Transverse colon (tissue), 4 donors: ENCODE measurements at regions not wholly inside any gene's neighbourhood (a gene's known extent, or its start where the extent isn't known, plus 50 kb on each side); places are given as distances from the start of the nearest gene placed in this dataset.

Experiments used
- POLR2A ChIP-seq: fragments of 450-650 bp; IDR thresholded peaks from one replicate; pipeline ENCODE4 v1.6.1; 2016; ENCODE audit warnings: antibody characterized with exemption, mild to moderate bottlenecking, moderate library complexity
- POLR2AphosphoS5 ChIP-seq, 3 donors: sonication (generic); formaldehyde crosslinking; IDR thresholded peaks; one replicate each; pipeline ENCODE4 v1.6.1; 2016; ENCODE audit warnings: antibody characterized with exemption in 3 of 3
- TF ChIP-seq, protein P1 (sequence below), 5 experiments: fragments of 200-600 bp in 3 of 5; fragments of 450-650 bp in 2 of 5; sonication (generic) in 3 of 5; IDR thresholded peaks; 1 replicate in 2 of 5; 2 replicates in 3 of 5; pipeline ENCODE4 v1.5.1; 2016 to 2017; ENCODE audit warnings: antibody characterized with exemption in 5 of 5, inconsistent platforms in 3 of 5, mild to moderate bottlenecking in 2 of 5, moderate library complexity in 1 of 5

DNA sequence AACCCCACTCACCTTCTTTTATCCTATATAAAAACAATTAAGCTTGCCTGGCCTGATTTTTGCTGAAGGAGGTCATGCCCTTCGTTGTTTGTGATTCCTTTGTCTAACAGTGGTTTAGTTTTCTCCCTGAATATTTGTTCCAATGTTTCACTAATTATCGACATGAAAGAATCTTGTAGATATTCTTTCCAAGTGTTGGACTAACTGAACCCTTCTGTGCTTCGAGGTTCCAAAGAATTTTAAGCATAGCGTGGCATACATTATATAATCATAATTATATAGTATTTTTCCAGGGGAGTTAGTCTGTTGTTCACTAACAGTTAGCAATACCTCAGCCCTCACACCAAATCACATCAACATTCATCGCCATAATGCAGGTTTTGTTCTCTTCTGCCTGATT, 418.9 kb upstream of the ADGRL2 start:
- TF ChIP-seq, protein P1, sequence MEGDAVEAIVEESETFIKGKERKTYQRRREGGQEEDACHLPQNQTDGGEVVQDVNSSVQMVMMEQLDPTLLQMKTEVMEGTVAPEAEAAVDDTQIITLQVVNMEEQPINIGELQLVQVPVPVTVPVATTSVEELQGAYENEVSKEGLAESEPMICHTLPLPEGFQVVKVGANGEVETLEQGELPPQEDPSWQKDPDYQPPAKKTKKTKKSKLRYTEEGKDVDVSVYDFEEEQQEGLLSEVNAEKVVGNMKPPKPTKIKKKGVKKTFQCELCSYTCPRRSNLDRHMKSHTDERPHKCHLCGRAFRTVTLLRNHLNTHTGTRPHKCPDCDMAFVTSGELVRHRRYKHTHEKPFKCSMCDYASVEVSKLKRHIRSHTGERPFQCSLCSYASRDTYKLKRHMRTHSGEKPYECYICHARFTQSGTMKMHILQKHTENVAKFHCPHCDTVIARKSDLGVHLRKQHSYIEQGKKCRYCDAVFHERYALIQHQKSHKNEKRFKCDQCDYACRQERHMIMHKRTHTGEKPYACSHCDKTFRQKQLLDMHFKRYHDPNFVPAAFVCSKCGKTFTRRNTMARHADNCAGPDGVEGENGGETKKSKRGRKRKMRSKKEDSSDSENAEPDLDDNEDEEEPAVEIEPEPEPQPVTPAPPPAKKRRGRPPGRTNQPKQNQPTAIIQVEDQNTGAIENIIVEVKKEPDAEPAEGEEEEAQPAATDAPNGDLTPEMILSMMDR (IDR thresholded peaks at IDR 0.05) = no peak
- TF ChIP-seq POLR2A (no peak), POLR2AphosphoS5 (IDR thresholded peaks at IDR 0.05) (no peak)
